Brain microvascular endothelial cell (primary cell): ENCODE measurements at regions not wholly inside any gene's neighbourhood (a gene's known extent, or its start where the extent isn't known, plus 50 kb on each side); places are given as distances from the start of the nearest gene placed in this dataset.

ENCODE experiments used
- DNase-seq: peaks from one replicate; pipeline ENCODE4 v3.0.0-alpha.2; 2020
- H3K27ac ChIP-seq: fragments of 250-450 bp; sonication (Bioruptor Pico); 2 replicates; pipeline ENCODE4 v1.5.1; 2020; ENCODE audit warnings: mild to moderate bottlenecking, moderate library complexity
- H3K27me3 ChIP-seq: fragments of 250-450 bp; sonication (Bioruptor Pico); replicated peaks from 2 replicates; pipeline ENCODE4 v1.5.1; 2020; ENCODE audit warnings: mild to moderate bottlenecking
- H3K36me3 ChIP-seq: fragments of 250-450 bp; sonication (Bioruptor Pico); replicated peaks from 2 replicates; pipeline ENCODE4 v1.5.1; 2020; ENCODE audit warnings: mild to moderate bottlenecking
- H3K4me3 ChIP-seq: 2 replicates; pipeline ENCODE4 v1.5.1; 2011; ENCODE audit warnings: low read depth, mild to moderate bottlenecking, control low read depth, low read length, moderate library complexity
- CTCF ChIP-seq: IDR thresholded peaks from 2 replicates; pipeline ENCODE4 v1.5.1; 2011; ENCODE audit warnings: low read depth, mild to moderate bottlenecking, moderate library complexity, low read length, control low read depth, inconsistent platforms; ENCODE audit errors: missing control alignments
- in situ Hi-C: cut with HindIII; loops from 2 replicates; pipeline ENCODE4 v1.10.0; 2017; ENCODE audit warnings: low sequenced_read_pairs, low pct_ligation_motif_present

- no peak for DNase-seq
- no peak overlapping the region for H3K4me3 ChIP-seq
- in situ Hi-C loops, result no loop called here
- H3K36me3 ChIP-seq, result no peaks in the 10 kb centered on the region
- no peak overlapping the region for H3K27ac ChIP-seq
- no peak for TF ChIP-seq CTCF
- H3K27me3 ChIP-seq, result no peaks in the 10 kb centered on the region
These were observed 163.4 kb upstream of the TLE3 start for GRCh38 chr15:70261083-70261482.

GRCh38 chr15:70260580-70260979 is 162.9 kb upstream of the TLE3 start:
- H3K27ac ChIP-seq, result no peak overlapping the region
- in situ Hi-C loops, result no loop called here
- H3K36me3 ChIP-seq, result no peaks in the 10 kb centered on the region
- no peak overlapping the region for H3K4me3 ChIP-seq
- no peak for TF ChIP-seq CTCF
- no peak for DNase-seq
- no peaks in the 10 kb centered on the region for H3K27me3 ChIP-seq

- Histone ChIP-seq H3K4me3 (no peak overlapping the region), H3K36me3 (no peaks in the 10 kb centered on the region), H3K27ac (no peak overlapping the region), H3K27me3 (no peaks in the 10 kb centered on the region)
- DNase-seq, result no peak
- TF ChIP-seq CTCF, result peak; percentile 48
- in situ Hi-C loops, result no loop called here
These were observed 162.2 kb upstream of the TLE3 start for GRCh38 chr15:70259640-70260508.

GRCh38 chr15:70259028-70259424 is 161.3 kb upstream of the TLE3 start:
- peaks cover 5% of the 10 kb centered on the region for H3K27me3 ChIP-seq
- in situ Hi-C loops, result no loop called here
- TF ChIP-seq CTCF, result no peak
- H3K36me3 ChIP-seq, result no peaks in the 10 kb centered on the region
- H3K4me3 ChIP-seq, result no peak overlapping the region
- DNase-seq, result peak; percentile 62
- no peak overlapping the region for H3K27ac ChIP-seq

- Histone ChIP-seq H3K4me3 (no peak overlapping the region), H3K27me3 (peaks cover 8% of the 10 kb centered on the region), H3K27ac (no peak overlapping the region), H3K36me3 (no peaks in the 10 kb centered on the region)
- TF ChIP-seq CTCF, result no peak
- in situ Hi-C loops, result no loop called here
- no peak for DNase-seq
These were observed 160.8 kb upstream of the TLE3 start for GRCh38 chr15:70258369-70259027.
